ENCODE measurements at regions not wholly inside any gene's neighbourhood (a gene's known extent, or its start where the extent isn't known, plus 50 kb on each side); places are given as distances from the start of the nearest gene placed in this dataset.

DNA sequence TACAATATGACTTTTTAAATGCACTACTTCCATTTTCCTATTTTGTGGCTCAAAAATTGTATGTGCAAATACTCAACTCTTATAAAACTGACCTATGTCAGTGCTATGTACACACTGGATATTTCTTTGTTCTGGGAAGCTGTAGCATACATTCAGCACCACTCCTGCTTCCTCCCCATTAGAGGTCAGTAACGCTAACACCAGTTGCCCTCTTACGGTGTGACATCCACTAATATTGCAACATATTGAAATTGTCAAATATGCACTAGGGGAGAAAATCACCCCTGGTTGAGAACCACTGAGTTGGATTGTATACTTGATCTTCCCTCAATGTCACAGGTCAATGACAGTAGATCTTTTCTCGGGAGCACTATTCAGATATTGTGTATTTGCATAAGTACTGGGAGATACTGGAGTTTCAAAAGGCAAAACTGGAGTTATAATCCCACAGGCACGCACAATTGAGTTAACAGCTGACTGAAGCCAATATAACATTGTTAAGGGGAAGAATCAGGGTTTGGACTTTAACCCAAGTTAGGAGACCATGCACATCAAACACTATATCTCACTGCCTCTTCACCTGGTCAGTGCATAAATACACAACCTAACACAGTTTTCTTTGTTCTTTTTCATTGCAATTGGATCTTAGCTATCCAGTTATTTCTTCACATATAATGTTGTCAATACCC is 1276.5 kb upstream of the MIR17HG start:
- Histone ChIP-seq H3K4me3 (ENCODE audit: low read length) (no peak overlapping the region), H3K4me1 (ENCODE audit: low read length) (no peaks in the 10 kb centered on the region), H3K36me3 (ENCODE audit: insufficient read depth, low read length) (no peaks in the 10 kb centered on the region), H3K27me3 (ENCODE audit: low read length) (no peaks in the 10 kb centered on the region), H4K20me1 (ENCODE audit: insufficient read depth, low read depth, low read length) (no peaks in the 10 kb centered on the region), H3K9ac (ENCODE audit: low read length) (no peak overlapping the region), H2AFZ (ENCODE audit: low read length) (no peak overlapping the region), H3K9me2 (replicated peaks; ENCODE audit: insufficient read depth, low read length) (no peaks in the 10 kb centered on the region), H3K9me3 (ENCODE audit: low read length) (no peaks in the 10 kb centered on the region), H3K27ac (ENCODE audit: low read length) (no peak overlapping the region), H3K4me2 (ENCODE audit: low read depth, low read length, poor library complexity, severe bottlenecking) (no peak overlapping the region), H3K79me2 (ENCODE audit: low read length) (no peaks in the 10 kb centered on the region)
- no peak for DNase-seq

DNA sequence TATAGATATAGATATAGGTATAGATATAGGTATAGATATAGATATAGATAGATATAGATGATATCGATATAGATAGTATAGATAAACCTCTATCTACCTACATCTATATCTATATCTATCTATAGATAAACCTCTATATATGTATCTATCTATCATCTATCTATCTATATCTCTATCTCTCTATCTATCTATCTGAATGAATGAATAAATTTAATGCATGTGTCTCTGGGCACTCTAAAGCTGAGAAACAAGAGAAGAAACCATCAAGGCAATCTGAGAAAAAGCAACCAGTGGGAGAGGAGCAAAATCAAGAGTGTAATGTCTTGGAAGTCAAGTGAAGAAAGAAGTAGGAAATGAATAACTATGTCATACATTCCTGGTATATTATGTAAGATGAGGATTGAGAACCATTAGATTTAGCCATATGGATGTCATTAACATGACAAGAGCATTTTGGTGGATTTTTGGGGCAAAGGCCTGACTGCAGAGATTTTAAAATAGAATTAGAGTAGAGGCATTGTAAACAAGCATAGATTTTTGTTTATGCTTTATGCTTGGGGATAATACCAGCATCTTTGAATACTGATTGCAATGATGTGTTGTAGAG is 1262.7 kb upstream of the MIR17HG start:
- Histone ChIP-seq H2AFZ (ENCODE audit: low read length) (no peak overlapping the region), H3K9me3 (ENCODE audit: low read length) (no peaks in the 10 kb centered on the region), H3K27ac (ENCODE audit: low read length) (no peak overlapping the region), H3K9me2 (replicated peaks; ENCODE audit: insufficient read depth, low read length) (no peaks in the 10 kb centered on the region), H3K27me3 (ENCODE audit: low read length) (no peaks in the 10 kb centered on the region), H4K20me1 (ENCODE audit: insufficient read depth, low read depth, low read length) (no peaks in the 10 kb centered on the region), H3K79me2 (ENCODE audit: low read length) (no peaks in the 10 kb centered on the region), H3K4me1 (ENCODE audit: low read length) (no peaks in the 10 kb centered on the region), H3K9ac (ENCODE audit: low read length) (no peak overlapping the region), H3K4me2 (ENCODE audit: low read depth, low read length, poor library complexity, severe bottlenecking) (no peak overlapping the region), H3K4me3 (ENCODE audit: low read length) (no peak overlapping the region), H3K36me3 (ENCODE audit: insufficient read depth, low read length) (no peaks in the 10 kb centered on the region)
- no peak for DNase-seq

DNA sequence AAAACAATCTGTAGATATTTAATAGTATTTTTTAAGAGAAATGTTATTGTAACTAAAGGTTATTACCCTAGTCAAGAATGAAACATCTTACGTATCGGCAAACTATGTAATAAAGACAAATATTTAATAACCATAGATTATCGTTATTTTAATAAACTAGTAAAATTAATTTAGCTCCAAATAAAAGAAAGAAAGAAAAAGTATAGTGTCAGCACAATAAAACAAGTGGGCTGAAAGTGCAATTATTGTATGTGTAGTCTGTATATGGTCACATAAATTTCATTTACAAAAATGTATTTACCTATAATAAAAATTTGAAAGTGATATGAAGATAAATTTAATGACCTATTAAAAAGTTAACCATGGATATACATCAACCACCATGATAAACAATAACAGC is 1258.4 kb upstream of the MIR17HG start:
- Histone ChIP-seq H3K36me3 (ENCODE audit: insufficient read depth, low read length) (no peaks in the 10 kb centered on the region), H3K79me2 (ENCODE audit: low read length) (no peaks in the 10 kb centered on the region), H3K27me3 (ENCODE audit: low read length) (no peaks in the 10 kb centered on the region), H4K20me1 (ENCODE audit: insufficient read depth, low read depth, low read length) (no peaks in the 10 kb centered on the region), H3K9me3 (ENCODE audit: low read length) (no peaks in the 10 kb centered on the region), H3K4me1 (ENCODE audit: low read length) (no peaks in the 10 kb centered on the region), H3K4me3 (ENCODE audit: low read length) (no peak overlapping the region), H3K9ac (ENCODE audit: low read length) (no peak overlapping the region), H3K27ac (ENCODE audit: low read length) (no peak overlapping the region), H3K9me2 (replicated peaks; ENCODE audit: insufficient read depth, low read length) (no peaks in the 10 kb centered on the region), H3K4me2 (ENCODE audit: low read depth, low read length, poor library complexity, severe bottlenecking) (no peak overlapping the region), H2AFZ (ENCODE audit: low read length) (no peak overlapping the region)
- no peak for DNase-seq

DNA sequence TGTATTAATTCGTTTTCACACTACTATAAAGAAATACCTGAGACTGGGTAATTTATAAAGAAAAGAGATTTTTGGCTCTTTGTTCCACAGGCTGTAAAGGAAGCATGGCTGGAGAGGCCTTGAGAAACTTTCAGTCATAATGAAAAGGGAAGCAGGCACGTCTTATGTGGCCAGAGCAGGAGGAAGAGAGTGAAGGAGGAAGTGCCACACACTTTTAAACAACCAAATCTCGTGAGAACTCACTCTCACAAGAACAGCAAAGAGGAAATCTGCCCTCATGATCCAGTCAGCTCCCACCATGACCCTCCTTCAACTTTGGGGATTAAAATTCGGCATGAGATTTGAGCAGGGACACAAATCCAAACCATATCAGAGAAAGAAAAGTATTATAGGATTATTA is 1255.9 kb upstream of the MIR17HG start:
- no peaks in the 10 kb centered on the region for H4K20me1 ChIP-seq (ENCODE audit: insufficient read depth, low read depth, low read length)
- H3K4me1 ChIP-seq (ENCODE audit: low read length) = no peaks in the 10 kb centered on the region
- H3K27me3 ChIP-seq (ENCODE audit: low read length) = no peaks in the 10 kb centered on the region
- no peak for DNase-seq
- peak overlapping the region; percentile 30; the same call in 1 of the 2 replicates for H2AFZ ChIP-seq (ENCODE audit: low read length)
- no peaks in the 10 kb centered on the region for H3K36me3 ChIP-seq (ENCODE audit: insufficient read depth, low read length)
- no peak overlapping the region for H3K4me3 ChIP-seq (ENCODE audit: low read length)
- no peaks in the 10 kb centered on the region for H3K79me2 ChIP-seq (ENCODE audit: low read length)
- no peak overlapping the region for H3K27ac ChIP-seq (ENCODE audit: low read length)
- H3K9me2 ChIP-seq (replicated peaks; ENCODE audit: insufficient read depth, low read length) = no peaks in the 10 kb centered on the region
- no peaks in the 10 kb centered on the region for H3K9me3 ChIP-seq (ENCODE audit: low read length)
- no peak overlapping the region for H3K9ac ChIP-seq (ENCODE audit: low read length)
- no peak overlapping the region for H3K4me2 ChIP-seq (ENCODE audit: low read depth, low read length, poor library complexity, severe bottlenecking)

DNA sequence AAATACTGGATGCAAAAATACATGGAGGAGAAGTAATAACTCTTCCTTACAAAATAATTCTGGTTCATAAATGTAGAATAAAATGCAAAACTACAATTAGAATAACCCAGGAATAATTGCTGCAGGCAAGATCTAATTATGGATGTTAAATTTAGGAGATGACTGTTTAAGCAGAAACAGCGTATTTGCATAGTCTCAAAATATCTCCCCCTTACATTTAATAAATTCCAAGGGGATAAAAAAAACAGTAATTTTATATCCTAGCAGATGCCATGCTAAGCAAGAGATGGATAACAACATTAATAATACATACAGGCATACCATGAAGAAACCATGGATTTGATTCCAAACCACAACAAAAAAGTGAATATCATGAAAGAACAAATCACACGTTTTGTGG is 1253.1 kb upstream of the MIR17HG start:
- H3K79me2 ChIP-seq (ENCODE audit: low read length) = no peaks in the 10 kb centered on the region
- H3K4me1 ChIP-seq (ENCODE audit: low read length) = no peaks in the 10 kb centered on the region
- H3K4me3 ChIP-seq (ENCODE audit: low read length) = no peak overlapping the region
- H2AFZ ChIP-seq (ENCODE audit: low read length) = no peak overlapping the region
- H4K20me1 ChIP-seq (ENCODE audit: insufficient read depth, low read depth, low read length) = no peaks in the 10 kb centered on the region
- H3K9ac ChIP-seq (ENCODE audit: low read length) = no peak overlapping the region
- H3K9me3 ChIP-seq (ENCODE audit: low read length) = no peaks in the 10 kb centered on the region; the same call in 1 of the 2 replicates
- H3K9me2 ChIP-seq (replicated peaks; ENCODE audit: insufficient read depth, low read length) = no peaks in the 10 kb centered on the region
- H3K27ac ChIP-seq (ENCODE audit: low read length) = no peak overlapping the region
- no peak for DNase-seq
- H3K27me3 ChIP-seq (ENCODE audit: low read length) = no peaks in the 10 kb centered on the region
- no peaks in the 10 kb centered on the region for H3K36me3 ChIP-seq (ENCODE audit: insufficient read depth, low read length)
- H3K4me2 ChIP-seq (ENCODE audit: low read depth, low read length, poor library complexity, severe bottlenecking) = no peak overlapping the region

DNA sequence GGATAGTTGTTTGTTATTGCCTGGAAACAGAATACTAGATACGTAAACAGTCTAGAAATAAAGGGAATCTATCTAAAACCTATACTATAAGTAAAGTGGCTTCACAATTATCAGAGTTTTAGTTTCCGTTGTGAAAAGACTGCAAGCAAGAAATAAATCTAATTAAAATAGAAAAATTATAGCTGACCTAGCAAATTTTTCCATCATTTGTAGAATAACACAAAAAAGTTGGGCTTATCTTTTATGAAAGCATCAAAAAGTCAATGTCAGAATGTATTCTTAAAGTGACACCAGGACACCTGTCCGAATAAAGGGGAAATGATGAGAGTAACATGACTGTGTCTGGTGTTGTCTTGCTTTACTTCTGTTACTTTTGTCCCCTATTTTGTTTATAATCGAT is 1248.9 kb upstream of the MIR17HG start:
- Histone ChIP-seq H3K4me1 (ENCODE audit: low read length) (no peaks in the 10 kb centered on the region), H2AFZ (ENCODE audit: low read length) (no peak overlapping the region), H3K9me3 (ENCODE audit: low read length) (peaks cover 4% of the 10 kb centered on the region; the same call in 1 of the 2 replicates), H3K27ac (ENCODE audit: low read length) (no peak overlapping the region), H4K20me1 (ENCODE audit: insufficient read depth, low read depth, low read length) (no peaks in the 10 kb centered on the region), H3K4me3 (ENCODE audit: low read length) (no peak overlapping the region), H3K79me2 (ENCODE audit: low read length) (no peaks in the 10 kb centered on the region), H3K9ac (ENCODE audit: low read length) (no peak overlapping the region), H3K9me2 (replicated peaks; ENCODE audit: insufficient read depth, low read length) (no peaks in the 10 kb centered on the region), H3K36me3 (ENCODE audit: insufficient read depth, low read length) (no peaks in the 10 kb centered on the region), H3K27me3 (ENCODE audit: low read length) (no peaks in the 10 kb centered on the region), H3K4me2 (ENCODE audit: low read depth, low read length, poor library complexity, severe bottlenecking) (no peak overlapping the region)
- no peak for DNase-seq

DNA sequence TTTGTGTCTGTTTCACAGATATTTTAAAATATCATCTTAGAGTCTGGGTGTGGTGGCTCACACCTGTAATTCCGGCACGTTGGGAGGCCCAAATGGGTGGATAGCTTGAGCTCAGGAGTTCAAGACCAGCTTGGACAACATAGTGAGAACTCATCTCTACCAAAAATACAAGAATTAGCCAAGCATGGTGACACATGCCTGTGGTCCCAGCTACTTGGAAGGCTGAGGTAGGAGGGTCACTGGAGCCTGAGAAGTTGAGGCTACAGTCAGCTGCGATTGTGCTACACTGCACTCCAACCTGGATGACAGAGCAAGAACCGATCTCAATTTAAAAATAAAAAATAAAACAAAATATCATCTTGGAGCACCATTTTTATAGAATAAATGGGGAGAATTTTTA is 1247.6 kb upstream of the MIR17HG start:
- no peak for DNase-seq
- Histone ChIP-seq H3K27me3 (ENCODE audit: low read length) (no peaks in the 10 kb centered on the region), H3K36me3 (ENCODE audit: insufficient read depth, low read length) (no peaks in the 10 kb centered on the region), H4K20me1 (ENCODE audit: insufficient read depth, low read depth, low read length) (no peaks in the 10 kb centered on the region), H3K4me1 (ENCODE audit: low read length) (no peaks in the 10 kb centered on the region), H3K27ac (ENCODE audit: low read length) (no peak overlapping the region), H3K4me2 (ENCODE audit: low read depth, low read length, poor library complexity, severe bottlenecking) (no peak overlapping the region), H3K9me2 (replicated peaks; ENCODE audit: insufficient read depth, low read length) (no peaks in the 10 kb centered on the region), H3K4me3 (ENCODE audit: low read length) (no peak overlapping the region), H3K9me3 (ENCODE audit: low read length) (peaks cover 4% of the 10 kb centered on the region; the same call in 1 of the 2 replicates), H3K79me2 (ENCODE audit: low read length) (no peaks in the 10 kb centered on the region), H2AFZ (ENCODE audit: low read length) (no peak overlapping the region), H3K9ac (ENCODE audit: low read length) (no peak overlapping the region)

DNA sequence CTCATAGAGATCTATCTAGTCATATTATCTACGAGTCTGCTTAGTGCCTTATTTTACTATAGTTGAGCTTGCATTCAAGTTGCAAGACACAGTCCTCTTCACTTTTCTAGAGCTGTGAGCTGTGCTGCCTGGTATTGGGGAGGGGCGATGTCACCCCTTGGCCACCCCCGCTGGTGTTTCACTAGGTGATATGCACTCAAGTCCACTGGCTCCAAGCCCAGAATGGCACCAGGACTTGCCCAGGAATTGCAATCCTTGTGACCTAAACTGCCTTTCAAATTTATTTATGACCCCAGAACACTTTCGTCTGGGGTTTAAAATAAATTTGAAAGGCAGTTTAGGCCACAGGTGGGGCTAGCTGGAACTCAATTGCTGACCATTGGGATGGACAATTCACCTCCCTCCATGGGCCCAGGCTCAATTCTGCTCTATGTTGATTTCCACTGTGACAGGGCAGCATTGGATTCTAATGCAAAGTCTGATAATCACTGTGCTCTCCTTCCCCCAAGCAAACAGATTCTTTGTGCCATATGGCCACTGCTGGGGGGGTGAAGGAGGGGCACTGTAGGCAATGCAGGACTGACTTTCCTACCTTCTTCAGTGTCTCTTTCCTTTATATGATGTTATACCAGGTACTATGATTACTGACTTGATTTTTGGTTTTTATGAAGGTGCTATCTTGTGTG is 1244.2 kb upstream of the MIR17HG start:
- no peak for DNase-seq
- Histone ChIP-seq H3K9ac (ENCODE audit: low read length) (no peak overlapping the region), H3K27ac (ENCODE audit: low read length) (no peak overlapping the region), H3K4me3 (ENCODE audit: low read length) (no peak overlapping the region), H4K20me1 (ENCODE audit: insufficient read depth, low read depth, low read length) (no peaks in the 10 kb centered on the region), H3K9me2 (replicated peaks; ENCODE audit: insufficient read depth, low read length) (no peaks in the 10 kb centered on the region), H2AFZ (ENCODE audit: low read length) (no peak overlapping the region), H3K4me1 (ENCODE audit: low read length) (no peaks in the 10 kb centered on the region), H3K27me3 (ENCODE audit: low read length) (no peaks in the 10 kb centered on the region), H3K4me2 (ENCODE audit: low read depth, low read length, poor library complexity, severe bottlenecking) (no peak overlapping the region), H3K9me3 (ENCODE audit: low read length) (peaks cover 4% of the 10 kb centered on the region; the same call in 1 of the 2 replicates), H3K79me2 (ENCODE audit: low read length) (no peaks in the 10 kb centered on the region), H3K36me3 (ENCODE audit: insufficient read depth, low read length) (no peaks in the 10 kb centered on the region)
